Activated CD4-positive, alpha-beta T cell treated with anti-CD3 and anti-CD28 coated beads for 48 hours (primary cell): ENCODE measurements at regions not wholly inside any gene's neighbourhood (a gene's known extent, or its start where the extent isn't known, plus 50 kb on each side); places are given as distances from the start of the nearest gene placed in this dataset.
"Not testable (repeated sequence)": the region's sequence is repeated elsewhere in the genome, so short reads cannot be mapped to it uniquely, and the experiment has no call there.

Source experiments
- DNase-seq: peaks from one replicate; pipeline ENCODE4 v3.0.0-alpha.2; 2020

GRCh38 chr2:192969055-192969454, 774.3 kb upstream of the TMEFF2 start:
- DNase-seq: no peak

GRCh38 chr2:192960945-192961344, 766.2 kb upstream of the TMEFF2 start:
- no peak for DNase-seq

GRCh38 chr2:192958615-192959014, 763.9 kb upstream of the TMEFF2 start:
- not testable (repeated sequence) for DNase-seq

GRCh38 chr2:192957425-192957824, 762.7 kb upstream of the TMEFF2 start:
- DNase-seq: no peak

GRCh38 chr2:192953116-192953515, 758.4 kb upstream of the TMEFF2 start:
- no peak for DNase-seq

GRCh38 chr2:192952245-192952644, 757.5 kb upstream of the TMEFF2 start:
- no peak for DNase-seq

- DNase-seq: no peak
Measured at GRCh38 chr2:192948316-192948715, 753.6 kb upstream of the TMEFF2 start.

GRCh38 chr2:192947352-192947751, 752.6 kb upstream of the TMEFF2 start:
- no peak for DNase-seq

- no peak for DNase-seq
Measured at GRCh38 chr2:192940767-192941166, 746.0 kb upstream of the TMEFF2 start.

- DNase-seq: no peak
Measured at GRCh38 chr2:192932376-192932775, 737.6 kb upstream of the TMEFF2 start.

GRCh38 chr2:192921631-192922030, 726.9 kb upstream of the TMEFF2 start:
- DNase-seq: not testable (repeated sequence)

GRCh38 chr2:192901446-192901845, 706.7 kb upstream of the TMEFF2 start:
- no peak for DNase-seq

GRCh38 chr2:192899466-192899865, 704.7 kb upstream of the TMEFF2 start:
- no peak for DNase-seq

- DNase-seq: not testable (repeated sequence)
Measured at GRCh38 chr2:192893976-192894375, 699.2 kb upstream of the TMEFF2 start.

GRCh38 chr2:192888109-192888508, 693.4 kb upstream of the TMEFF2 start:
- DNase-seq: no peak

GRCh38 chr2:192887337-192887736, 692.6 kb upstream of the TMEFF2 start:
- DNase-seq: no peak

GRCh38 chr2:192886636-192887035, 691.9 kb upstream of the TMEFF2 start:
- no peak for DNase-seq

GRCh38 chr2:192885569-192886160, 690.9 kb upstream of the TMEFF2 start:
- DNase-seq: no peak

GRCh38 chr2:192877159-192877558, 682.4 kb upstream of the TMEFF2 start:
- no peak for DNase-seq

- DNase-seq: no peak
Measured at GRCh38 chr2:192876698-192877097, 682.0 kb upstream of the TMEFF2 start.

GRCh38 chr2:192854706-192855105, 660.0 kb upstream of the TMEFF2 start:
- DNase-seq: no peak

- DNase-seq: no peak
Measured at GRCh38 chr2:192854031-192854430, 659.3 kb upstream of the TMEFF2 start.

- no peak for DNase-seq
Measured at GRCh38 chr2:192828947-192829346, 634.2 kb upstream of the TMEFF2 start.

GRCh38 chr2:192828175-192828574, 633.4 kb upstream of the TMEFF2 start:
- no peak for DNase-seq

GRCh38 chr2:192827735-192828134, 633.0 kb upstream of the TMEFF2 start:
- no peak for DNase-seq

- no peak for DNase-seq
Measured at GRCh38 chr2:192814376-192814775, 619.6 kb upstream of the TMEFF2 start.
